Kidney tubule cell (primary cell): ENCODE measurements at regions not wholly inside any gene's neighbourhood (a gene's known extent, or its start where the extent isn't known, plus 50 kb on each side); places are given as distances from the start of the nearest gene placed in this dataset.
"Not testable (repeated sequence)": the region's sequence is repeated elsewhere in the genome, so short reads cannot be mapped to it uniquely, and the experiment has no call there.

Experiments
- DNase-seq: peaks from one replicate; pipeline ENCODE4 v3.0.0-alpha.2; 2018; ENCODE audit warnings: low spot score

- peak; percentile 88 for DNase-seq
These were observed 189.0 kb downstream of the GALNT1 start for GRCh38 chr18:35770376-35771014.

DNA sequence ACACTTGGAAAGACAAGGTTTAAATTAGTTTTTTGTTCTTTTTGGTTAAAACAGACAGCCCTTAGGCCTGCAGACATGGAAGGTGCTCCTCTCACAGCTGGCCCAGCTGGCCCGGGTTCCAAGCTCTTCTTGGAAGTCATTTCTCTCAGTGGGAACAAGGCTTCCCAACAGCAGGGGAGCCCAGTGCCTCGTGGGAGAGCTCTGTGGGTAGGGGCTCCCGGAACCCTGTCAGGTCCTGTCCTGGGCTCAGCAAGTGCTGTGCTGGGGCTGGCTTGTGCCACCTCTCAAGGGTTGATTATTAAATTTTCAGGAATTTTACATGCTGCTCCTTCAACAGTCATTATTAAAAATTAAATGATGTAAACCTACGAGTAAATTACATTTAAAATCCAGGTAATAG lies 189.6 kb downstream of the GALNT1 start:
- no peak for DNase-seq

DNA sequence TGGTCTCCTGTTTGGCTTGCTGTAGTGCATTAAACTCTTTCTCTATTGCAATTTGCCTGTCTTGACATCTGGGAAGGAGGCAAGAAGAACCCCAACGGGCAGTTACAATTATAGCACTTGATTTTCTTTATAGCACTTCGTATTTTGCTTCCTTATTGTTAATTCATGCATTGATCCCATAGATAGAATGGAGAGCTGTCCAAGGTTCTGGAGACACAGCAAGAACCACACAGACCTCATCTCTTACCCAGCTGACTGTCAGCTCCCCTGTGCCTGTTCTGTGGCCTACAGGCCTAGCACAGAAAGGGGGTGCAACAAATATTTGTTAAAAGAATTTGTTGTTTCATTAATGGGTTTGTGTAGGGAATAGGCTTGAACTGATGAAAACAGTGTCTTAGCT lies 194.3 kb downstream of the GALNT1 start:
- DNase-seq: no peak

- DNase-seq: peak; percentile 14
These were observed 194.9 kb downstream of the GALNT1 start for GRCh38 chr18:35776473-35776872.

GRCh38 chr18:35777039-35777438 lies 195.4 kb upstream of the RMP24 start:
- no peak for DNase-seq

DNA sequence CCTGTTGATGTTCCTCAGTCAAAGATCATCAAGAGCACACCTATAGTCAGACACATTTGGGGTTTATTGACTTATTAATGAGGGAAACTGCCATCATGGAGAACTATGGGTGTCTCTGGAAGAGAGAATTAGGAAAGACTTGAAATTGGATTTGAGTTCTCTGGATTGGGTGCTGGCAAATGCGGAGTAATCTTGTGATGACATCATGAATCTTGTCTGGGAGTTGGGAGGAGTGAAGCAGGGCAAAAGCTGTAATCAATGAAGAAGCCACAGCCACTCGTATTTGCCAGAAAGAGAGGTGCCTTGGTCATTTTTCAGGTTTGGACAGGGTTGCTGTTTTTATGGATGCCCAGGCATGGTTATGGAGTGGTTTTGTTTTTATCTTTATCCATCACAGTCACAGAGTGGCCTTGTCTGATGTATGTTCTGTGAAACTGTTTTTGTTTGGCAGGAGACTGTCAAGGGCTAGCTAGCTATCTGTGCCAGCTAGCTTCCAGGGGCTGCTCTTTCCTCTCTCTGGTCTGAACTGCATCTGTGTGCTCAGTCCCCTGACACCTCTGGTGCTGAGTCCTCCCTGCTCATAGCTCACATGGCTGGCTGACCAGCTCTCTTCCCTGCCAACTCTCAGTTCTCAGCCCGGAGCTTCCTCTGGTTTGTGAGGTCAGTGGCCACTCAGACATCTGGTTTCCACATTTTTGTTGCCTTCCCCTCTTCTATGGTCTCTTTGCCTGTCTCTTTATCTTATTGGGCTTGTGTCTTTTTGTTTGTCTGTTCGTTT lies 193.4 kb upstream of the RMP24 start:
- DNase-seq: no peak

DNA sequence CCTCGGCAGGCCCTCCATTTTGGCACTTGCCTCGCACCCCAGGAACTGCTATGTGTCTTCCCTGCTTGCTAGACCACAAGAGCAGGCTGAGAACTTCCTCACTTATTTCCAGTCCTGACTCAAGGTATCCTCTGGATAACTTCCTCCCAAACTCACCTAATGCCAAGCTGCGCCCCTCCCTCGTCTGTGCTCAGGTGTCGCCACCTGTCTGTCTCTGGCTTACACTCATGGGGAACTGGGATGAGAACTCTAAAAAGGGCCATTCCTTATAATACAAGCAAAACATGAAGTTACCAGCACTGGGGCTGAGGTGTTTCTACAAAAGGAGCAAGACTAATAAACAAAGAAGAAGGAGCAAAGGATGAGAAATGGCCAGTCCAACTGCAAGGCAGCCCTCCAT lies 191.5 kb upstream of the RMP24 start:
- DNase-seq: no peak

DNA sequence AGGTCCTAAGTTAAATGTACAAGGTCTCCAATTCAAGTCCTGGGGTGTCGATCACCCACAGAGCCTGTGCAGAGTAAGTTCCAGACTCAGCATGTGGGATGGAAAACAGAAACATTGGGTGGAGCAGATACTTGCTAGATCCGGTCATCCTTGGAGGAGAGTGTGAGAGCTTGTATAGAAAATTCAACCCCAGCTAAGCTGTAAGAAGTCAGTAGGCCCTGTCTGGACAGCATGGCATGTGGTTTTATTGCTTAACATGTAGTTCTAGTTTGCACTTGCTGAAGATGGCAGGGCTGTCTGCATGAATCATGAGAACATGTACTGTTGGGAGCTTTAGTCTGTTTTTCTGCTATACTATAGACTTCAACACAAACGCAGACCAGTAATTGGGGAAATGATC lies 189.6 kb upstream of the RMP24 start:
- no peak for DNase-seq

DNA sequence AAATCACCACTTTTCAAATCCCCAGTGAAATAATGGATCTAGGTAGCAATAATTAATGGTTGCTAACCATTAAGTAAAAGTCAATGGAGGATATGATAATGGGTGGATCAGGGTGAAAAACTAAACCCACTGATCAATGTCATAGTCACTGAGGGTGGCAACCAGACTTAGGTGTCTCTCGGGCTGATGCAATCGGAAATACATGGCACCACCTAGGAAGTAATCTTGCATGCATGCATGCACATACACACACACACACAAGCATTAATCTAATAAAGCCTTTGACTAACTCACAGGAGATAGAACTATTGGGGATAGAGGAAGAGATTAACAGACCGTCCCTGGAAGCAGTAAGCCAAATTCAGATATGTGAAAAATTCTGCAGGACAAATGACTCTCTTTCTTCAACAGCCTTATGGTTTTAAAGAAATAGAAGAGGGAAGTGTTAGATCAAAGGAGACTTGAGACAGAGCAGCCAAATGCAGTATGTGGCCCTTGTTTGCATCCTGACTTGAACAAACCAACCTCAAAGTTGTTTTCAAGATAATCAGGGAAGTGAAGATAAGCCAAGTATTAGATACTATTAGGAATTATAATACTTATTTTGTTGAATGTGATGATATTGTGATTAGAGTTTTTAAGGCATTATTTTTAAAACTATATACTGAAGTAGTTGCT lies 186.0 kb upstream of the RMP24 start:
- peak; percentile 17 for DNase-seq

DNA sequence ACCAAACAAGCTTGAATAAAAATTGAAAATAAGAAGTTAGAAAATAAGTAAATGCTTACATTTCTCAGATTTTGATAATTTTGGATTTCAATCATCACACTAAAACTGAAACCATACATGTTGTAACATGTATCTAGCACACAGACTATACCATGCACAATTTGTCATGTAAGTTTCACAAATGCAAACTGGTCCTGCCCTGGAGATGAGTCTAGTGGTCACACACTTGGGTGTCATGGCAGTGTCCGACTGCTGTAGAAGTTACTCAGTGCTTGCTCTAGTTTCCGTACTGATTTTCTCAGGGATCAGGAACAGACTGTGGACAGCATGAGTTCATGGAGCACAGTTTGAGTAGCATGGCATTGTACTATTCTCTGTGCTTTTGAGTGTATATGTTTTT lies 182.9 kb upstream of the RMP24 start:
- DNase-seq: no peak

DNA sequence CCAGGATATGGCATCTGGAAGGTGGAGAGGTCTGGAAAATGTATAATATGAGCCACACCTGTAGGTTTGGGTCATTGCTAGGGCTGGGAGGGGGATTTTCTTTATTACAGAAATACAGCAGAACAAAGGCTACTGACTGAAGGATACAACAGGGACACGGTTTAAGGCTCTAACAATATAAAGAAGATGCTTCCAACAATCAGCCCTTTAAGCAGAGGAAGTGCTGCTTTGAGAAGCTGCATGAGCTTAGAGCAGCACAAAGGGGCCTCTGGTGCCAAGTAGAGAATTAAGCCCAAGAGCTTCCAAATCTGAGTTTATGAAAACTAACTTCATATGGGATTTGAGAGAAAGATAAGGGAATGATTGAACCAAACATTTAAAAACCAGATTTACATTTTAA lies 174.5 kb upstream of the RMP24 start:
- no peak for DNase-seq

DNA sequence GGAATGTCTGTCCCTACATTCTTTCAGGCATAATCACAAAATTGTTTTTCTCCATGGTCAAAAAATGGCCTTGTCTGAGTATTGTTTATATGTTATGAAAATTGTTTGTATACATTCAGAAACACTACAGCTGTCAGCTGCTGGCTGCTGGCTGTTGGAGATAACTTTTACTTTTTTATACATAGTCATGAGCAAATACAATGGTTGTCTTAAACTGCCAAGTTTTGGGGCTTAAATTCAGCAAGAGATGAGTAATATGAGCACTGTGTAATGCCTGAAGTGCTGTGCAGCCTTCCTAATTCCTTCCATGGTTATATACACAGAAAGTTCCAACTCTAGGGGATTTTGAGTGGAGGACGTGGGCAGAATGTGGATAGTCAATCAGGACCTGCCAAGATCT lies 168.9 kb upstream of the RMP24 start:
- no peak for DNase-seq

GRCh38 chr18:35804377-35804776 lies 168.1 kb upstream of the RMP24 start:
- no peak for DNase-seq

DNA sequence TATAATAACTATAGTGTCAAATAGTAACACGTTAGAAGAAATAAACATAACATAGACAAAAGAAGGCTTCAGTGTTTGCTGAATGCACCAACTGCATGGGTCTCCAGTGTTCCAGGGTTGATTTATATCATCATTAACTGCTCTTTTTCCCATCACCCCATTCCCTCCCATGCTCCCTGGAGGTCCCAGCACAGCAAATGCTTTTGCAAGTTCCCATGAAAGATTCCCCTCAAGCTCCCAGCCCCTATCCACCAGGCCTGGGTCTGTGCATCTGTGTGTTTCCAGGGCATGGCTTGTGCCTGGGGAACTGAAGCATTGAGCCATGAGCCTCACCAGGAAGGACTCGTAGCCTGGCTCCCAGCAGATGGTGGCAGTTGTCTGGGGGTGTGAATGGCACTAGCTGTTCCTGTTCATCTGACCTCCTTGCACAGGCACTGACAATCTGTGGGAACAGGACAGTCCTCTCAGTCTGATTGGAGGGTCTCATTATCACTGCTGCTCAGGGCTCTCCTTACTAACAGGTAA lies 164.6 kb upstream of the RMP24 start:
- DNase-seq: no peak

- no peak for DNase-seq
These were observed 163.7 kb upstream of the RMP24 start for GRCh38 chr18:35808796-35809195.

DNA sequence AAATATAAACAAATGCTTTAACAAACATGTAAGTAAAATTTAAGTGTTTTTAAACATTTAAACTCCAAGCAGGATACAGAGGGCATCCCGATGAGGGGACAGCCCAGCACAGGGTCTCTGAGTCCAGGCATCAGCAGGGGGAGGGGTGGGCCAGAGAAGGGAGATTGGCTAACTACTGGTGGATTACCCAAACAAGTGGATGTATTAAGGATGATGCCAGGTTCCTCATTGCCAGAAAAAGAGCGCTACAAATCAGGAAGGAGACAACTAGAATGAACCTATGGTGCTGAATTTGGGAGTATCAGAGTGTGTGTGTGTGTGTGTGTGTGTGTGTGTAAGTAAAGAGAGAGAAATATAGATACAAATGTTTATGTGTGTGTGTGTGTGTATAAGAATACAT lies 162.0 kb upstream of the RMP24 start:
- no peak for DNase-seq

GRCh38 chr18:35811896-35812295 lies 160.6 kb upstream of the RMP24 start:
- DNase-seq: no peak

GRCh38 chr18:35815011-35815410 lies 157.5 kb upstream of the RMP24 start:
- not testable (repeated sequence) for DNase-seq

GRCh38 chr18:35816003-35816402 lies 156.5 kb upstream of the RMP24 start:
- DNase-seq: no peak

- no peak for DNase-seq
These were observed 154.7 kb upstream of the RMP24 start for GRCh38 chr18:35817604-35818352.

DNA sequence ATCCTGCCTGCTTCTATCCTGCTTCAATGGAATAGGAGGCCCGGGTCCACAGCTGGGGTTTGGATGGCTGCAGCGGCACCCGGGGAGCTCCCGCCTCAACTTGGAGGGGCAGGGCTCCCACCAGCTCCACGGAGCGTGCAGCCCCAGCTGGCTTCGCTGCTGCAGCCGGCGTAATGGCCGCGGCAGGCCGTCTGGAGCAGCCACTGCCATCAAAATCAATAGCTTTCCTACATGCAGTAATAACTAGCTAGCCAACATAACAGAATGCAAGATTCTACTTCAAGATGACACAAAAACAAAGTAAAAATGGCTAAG lies 154.2 kb upstream of the RMP24 start:
- DNase-seq: no peak

GRCh38 chr18:35822413-35822812 lies 150.1 kb upstream of the RMP24 start:
- DNase-seq: no peak

GRCh38 chr18:35826477-35826876 lies 146.0 kb upstream of the RMP24 start:
- DNase-seq: no peak
